ENCODE measurements at regions not wholly inside any gene's neighbourhood (a gene's known extent, or its start where the extent isn't known, plus 50 kb on each side); places are given as distances from the start of the nearest gene placed in this dataset.

DNA sequence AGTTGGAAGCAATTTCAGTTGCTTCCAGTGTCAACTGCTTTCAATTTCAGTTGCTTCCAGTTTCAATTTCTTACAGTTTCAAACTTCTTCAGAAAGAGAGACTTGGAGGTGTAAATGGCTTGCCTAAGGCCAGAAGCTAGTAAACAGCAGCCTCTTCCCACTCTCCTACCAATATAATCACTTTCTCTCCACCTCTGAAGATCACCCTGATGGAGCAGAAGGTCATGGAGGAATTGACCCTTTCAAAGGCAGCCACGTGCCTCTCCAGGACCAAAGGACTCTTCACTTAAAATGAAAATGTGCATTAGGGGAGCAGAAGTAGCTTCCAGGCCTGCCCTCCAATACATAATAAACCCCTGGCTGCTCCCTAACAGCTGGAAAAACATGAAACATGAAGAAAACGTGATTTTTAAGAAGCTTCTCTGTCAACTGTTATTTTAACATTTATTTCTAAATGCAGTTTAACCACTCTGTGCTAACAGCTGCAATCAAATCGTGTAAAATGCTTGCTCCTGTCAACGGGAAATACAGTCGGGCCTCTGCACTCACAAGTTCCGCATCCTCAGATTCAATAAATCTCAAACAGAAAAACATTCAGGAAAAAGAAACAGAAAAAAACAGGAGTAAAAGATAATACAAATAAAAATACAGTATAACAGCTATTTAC is 1020.6 kb downstream of the XPNPEP1 start:
- H3K4me3 ChIP-seq (ENCODE audit: low read depth, low read length): no peak overlapping the region
- DNase-seq (ENCODE audit: low read depth): peak; percentile 13
- TF ChIP-seq, protein P1, sequence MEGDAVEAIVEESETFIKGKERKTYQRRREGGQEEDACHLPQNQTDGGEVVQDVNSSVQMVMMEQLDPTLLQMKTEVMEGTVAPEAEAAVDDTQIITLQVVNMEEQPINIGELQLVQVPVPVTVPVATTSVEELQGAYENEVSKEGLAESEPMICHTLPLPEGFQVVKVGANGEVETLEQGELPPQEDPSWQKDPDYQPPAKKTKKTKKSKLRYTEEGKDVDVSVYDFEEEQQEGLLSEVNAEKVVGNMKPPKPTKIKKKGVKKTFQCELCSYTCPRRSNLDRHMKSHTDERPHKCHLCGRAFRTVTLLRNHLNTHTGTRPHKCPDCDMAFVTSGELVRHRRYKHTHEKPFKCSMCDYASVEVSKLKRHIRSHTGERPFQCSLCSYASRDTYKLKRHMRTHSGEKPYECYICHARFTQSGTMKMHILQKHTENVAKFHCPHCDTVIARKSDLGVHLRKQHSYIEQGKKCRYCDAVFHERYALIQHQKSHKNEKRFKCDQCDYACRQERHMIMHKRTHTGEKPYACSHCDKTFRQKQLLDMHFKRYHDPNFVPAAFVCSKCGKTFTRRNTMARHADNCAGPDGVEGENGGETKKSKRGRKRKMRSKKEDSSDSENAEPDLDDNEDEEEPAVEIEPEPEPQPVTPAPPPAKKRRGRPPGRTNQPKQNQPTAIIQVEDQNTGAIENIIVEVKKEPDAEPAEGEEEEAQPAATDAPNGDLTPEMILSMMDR (IDR thresholded peaks at IDR 0.05; ENCODE audit: insufficient read depth, low read depth, low read length): no peak

DNA sequence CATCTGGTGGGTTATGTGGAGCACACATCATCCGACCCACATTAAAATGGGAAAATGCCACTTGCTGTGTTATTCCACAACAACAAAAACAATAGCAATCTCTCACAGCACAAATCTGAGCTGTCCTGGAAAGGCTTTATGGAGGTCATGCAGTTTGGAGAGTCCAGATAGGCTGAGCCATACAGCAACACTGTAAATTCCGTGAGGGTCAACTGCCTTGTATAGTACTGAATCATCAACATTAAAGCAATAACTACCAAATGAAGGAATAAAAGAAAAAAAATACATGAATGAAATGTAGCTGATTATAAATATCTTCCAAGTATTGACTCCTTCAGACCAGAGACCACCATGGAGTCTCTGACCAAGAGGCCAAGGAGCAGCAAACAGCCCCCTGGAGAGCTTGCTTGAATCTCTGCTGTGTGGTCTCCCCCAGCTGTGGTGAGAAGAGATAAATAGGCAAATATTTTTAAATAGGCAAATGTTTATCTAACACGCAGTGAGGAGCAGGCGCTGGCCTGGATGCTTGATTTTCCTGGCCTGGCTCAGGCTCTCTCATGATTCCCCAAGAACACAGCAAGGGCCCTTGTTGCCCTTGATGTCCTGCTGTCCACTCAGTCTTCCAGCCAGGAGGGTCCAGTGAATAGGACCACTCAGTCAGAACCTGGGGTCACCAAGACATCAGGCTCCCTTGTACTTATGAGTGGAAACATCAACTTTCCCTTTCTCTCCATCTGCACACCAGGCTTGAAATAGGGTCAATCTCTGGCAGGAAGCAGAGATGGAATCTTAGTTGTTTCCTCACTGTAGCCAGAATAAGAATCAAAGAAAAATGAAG is 1021.3 kb downstream of the XPNPEP1 start:
- DNase-seq (ENCODE audit: low read depth): peak; percentile 41
- TF ChIP-seq, protein P1 (IDR thresholded peaks at IDR 0.05; ENCODE audit: insufficient read depth, low read depth, low read length): no peak
- no peak overlapping the region for H3K4me3 ChIP-seq (ENCODE audit: low read depth, low read length)

DNA sequence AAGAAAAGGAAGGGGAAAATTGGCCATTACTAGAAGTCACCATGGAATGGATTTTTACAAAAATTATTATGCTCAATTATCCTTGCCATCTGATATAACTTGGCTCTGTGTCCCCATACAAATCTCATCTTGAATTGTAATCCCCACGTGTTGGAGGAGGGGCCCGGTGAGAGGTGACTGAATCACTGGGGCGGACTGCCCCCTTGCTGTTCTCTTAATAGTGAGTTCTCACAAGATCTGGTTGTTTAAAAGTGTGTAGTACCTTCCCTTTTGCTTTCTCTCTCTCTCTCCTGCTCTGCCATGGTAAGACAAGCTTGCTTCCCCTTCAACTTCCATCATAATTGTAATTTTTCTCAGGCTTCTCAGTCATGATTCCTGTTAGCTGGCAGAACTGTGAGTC is 1023.6 kb downstream of the XPNPEP1 start:
- DNase-seq (ENCODE audit: low read depth): no peak
- no peak overlapping the region for H3K4me3 ChIP-seq (ENCODE audit: low read depth, low read length)
- TF ChIP-seq, protein P1 (IDR thresholded peaks at IDR 0.05; ENCODE audit: insufficient read depth, low read depth, low read length): no peak

DNA sequence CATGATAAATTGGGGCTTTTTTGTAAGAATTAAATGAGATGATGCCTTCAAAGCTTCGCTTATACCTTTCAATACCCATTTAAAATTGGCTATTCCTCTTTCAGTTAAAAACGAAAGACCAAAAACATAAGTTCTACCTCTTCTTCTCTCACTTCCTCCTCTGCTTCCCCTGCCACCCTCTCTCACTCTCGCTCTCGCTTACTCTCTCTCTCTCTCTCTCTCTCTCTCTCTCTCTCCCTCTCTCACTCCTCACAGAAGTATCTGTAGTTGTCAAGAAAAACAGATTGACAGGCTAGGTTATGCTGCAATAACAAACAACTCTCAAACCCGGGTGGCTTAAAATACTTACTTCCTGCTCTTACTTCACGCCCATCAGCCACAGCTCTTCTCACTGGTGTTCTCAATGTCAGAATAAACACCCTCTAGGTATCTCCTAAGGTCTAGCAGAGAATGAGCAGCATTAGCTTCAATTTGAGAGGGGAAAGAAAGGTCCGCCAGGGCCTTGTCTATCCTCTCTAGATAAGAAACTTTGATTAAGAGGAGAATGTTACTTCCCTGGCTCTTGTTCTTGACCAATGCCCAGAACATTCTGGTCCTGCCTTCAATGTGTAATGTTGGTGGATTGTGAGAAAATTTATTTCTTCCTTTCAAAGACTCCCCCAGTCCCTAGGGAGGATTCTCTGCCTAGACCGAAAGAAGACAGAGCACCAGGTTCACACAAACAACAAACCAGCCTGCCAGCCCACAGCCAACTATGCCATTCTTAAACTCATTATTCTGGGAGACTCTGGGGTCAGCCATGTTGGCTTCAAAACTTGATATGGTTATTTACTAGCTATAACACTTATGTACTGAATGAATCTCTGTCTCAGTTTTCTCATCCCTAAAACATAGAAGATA is 1028.7 kb downstream of the XPNPEP1 start:
- no peak for DNase-seq (ENCODE audit: low read depth)
- TF ChIP-seq, protein P1 (IDR thresholded peaks at IDR 0.05; ENCODE audit: insufficient read depth, low read depth, low read length): no peak
- no peak overlapping the region for H3K4me3 ChIP-seq (ENCODE audit: low read depth, low read length)

DNA sequence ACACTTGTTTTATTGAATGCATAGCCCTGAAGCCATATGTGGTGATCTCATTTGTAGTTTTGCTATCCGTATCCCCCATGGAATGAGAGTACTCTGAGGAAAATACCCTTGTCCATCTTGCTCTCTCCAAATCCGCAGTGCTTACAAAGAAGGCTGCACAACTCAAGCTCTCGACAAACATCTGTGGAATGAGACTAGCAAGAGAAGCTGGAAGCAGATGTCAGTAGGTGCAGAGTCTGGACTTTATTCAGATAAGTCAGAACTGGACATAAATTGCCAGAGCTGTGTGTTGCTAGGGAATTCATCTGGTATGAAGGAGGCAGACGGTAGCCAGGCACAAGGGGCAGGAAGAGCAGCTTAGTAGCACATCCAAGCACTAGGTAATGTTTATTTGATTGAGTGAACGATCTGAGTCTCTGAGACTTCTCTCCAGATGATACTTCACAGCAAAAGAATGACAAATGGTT is 1046.2 kb downstream of the XPNPEP1 start:
- peak; percentile 53 for DNase-seq (ENCODE audit: low read depth)
- H3K4me3 ChIP-seq (ENCODE audit: low read depth, low read length): no peak overlapping the region
- TF ChIP-seq, protein P1 (IDR thresholded peaks at IDR 0.05; ENCODE audit: insufficient read depth, low read depth, low read length): no peak

DNA sequence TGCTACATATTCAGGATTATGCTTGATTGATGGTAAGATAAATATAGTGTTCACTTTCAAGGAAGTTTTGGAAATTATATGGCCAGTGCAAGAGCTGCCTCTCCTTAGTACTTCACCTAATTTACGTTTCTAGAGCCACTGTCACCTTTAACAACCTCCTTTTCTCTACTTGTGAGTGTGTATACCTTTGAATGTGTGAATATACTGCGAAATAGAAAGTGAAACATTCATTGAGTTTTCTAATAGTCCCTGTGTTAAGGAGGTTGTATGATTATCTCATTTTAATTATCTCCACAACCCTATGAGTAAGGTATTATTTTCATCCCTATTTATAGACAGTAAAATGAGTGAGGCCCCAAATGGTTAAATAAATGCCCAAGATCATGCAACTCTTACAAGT is 1050.5 kb downstream of the XPNPEP1 start:
- no peak overlapping the region for H3K4me3 ChIP-seq (ENCODE audit: low read depth, low read length)
- no peak for DNase-seq (ENCODE audit: low read depth)

More for the DNA sequence above, 1050.5 kb downstream of the XPNPEP1 start:
- TF ChIP-seq, protein P1 (IDR thresholded peaks at IDR 0.05; ENCODE audit: insufficient read depth, low read depth, low read length): no peak

All from fibroblast of villous mesenchyme (primary cell).